ENCODE measurements at regions not wholly inside any gene's neighbourhood (a gene's known extent, or its start where the extent isn't known, plus 50 kb on each side); places are given as distances from the start of the nearest gene placed in this dataset.

DNA sequence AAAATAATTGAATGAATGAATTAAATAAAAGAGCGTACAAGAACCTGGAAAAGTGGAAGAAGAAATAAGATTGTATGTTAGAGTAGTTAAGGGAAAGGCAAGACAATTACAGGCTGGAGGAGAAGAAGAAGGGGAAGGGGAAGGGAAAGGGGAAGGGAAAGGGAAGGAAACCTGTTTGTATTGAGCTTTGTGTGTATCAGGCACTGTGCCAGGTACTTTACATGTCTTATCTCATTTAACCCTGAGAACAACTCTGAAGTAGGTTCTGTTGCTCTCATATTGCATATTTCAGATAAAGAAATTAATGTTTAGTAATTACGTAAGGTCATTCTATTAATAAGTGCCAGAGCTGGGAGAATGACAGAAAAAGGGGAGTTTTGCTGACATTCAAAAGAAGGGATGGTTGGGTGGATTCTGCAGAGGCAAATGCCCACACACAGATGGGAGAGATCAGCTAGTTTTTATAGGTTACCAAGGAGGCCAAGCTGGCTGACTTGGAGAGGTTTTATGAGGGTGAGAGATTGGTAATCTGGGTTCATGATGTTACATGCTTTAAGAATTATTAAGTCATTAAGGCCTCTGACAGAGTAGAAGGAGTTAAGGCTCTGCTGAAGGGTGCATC, 92.3 kb upstream of the LCORL start:
- no peak for TF ChIP-seq EZH2 (IDR thresholded peaks at IDR 0.05; ENCODE audit: borderline replicate concordance, low read depth, low read length, poor library complexity, severe bottlenecking)
- TF ChIP-seq, protein P1, sequence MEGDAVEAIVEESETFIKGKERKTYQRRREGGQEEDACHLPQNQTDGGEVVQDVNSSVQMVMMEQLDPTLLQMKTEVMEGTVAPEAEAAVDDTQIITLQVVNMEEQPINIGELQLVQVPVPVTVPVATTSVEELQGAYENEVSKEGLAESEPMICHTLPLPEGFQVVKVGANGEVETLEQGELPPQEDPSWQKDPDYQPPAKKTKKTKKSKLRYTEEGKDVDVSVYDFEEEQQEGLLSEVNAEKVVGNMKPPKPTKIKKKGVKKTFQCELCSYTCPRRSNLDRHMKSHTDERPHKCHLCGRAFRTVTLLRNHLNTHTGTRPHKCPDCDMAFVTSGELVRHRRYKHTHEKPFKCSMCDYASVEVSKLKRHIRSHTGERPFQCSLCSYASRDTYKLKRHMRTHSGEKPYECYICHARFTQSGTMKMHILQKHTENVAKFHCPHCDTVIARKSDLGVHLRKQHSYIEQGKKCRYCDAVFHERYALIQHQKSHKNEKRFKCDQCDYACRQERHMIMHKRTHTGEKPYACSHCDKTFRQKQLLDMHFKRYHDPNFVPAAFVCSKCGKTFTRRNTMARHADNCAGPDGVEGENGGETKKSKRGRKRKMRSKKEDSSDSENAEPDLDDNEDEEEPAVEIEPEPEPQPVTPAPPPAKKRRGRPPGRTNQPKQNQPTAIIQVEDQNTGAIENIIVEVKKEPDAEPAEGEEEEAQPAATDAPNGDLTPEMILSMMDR (conservative IDR thresholded peaks at IDR 0.05; ENCODE audit: low read depth, low read length) = no peak
